ENCODE measurements at regions not wholly inside any gene's neighbourhood (a gene's known extent, or its start where the extent isn't known, plus 50 kb on each side); places are given as distances from the start of the nearest gene placed in this dataset.

DNA sequence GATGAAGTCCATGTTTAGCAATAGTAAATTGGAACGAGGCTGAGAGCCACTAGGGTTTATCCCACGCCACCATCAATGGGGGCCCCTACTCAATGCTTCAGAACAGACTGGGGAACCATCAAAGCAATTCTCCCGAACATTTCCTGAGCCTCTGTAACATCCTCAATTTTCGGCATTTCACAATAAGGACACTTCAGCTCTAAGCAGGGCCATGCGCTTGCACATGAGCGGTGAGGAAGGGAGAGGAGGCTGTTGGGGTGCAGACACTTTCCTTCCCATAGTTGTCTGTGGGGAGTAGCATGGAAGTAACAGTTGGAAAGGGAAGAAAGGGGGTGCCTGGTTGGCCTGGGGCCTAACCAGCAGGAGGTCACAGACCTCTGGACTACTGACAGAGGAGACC lies 129.9 kb upstream of the PRMT8 start:
- H3K4me3 ChIP-seq (ENCODE audit: low read length in 2 of 2) = no peak overlapping the region
- ChIA-PET CTCF (ENCODE audit: partially characterized antibody) (interaction anchor here (0.8 to 1.2 kb wide), 2 partner anchors 11 to 61 kb away, joined by 3 read pairs; no protein-coding TSS in a partner anchor), POLR2A (ENCODE audit: partially characterized antibody) (no interaction called here)
- peaks cover 15 to 26% of the 10 kb centered on the region in 2 donors for H3K27me3 Mint-ChIP-seq
- no peaks in the 10 kb centered on the region for H3K9me3 Mint-ChIP-seq
- H3K36me3 ChIP-seq (ENCODE audit: insufficient read depth, low read length) = no peaks in the 10 kb centered on the region
- peaks cover 8% of the 10 kb centered on the region for H3K27me3 ChIP-seq (ENCODE audit: insufficient read depth, low read length)
- intact Hi-C loops (cut with micrococcal nuclease) = no loop called here
- no peak for DNase-seq
- H3K36me3 Mint-ChIP-seq = no peaks in the 10 kb centered on the region
- no peak overlapping the region for H3K27ac ChIP-seq (ENCODE audit: low read depth, low read length)
- no peaks in the 10 kb centered on the region for H3K4me1 ChIP-seq (ENCODE audit: insufficient read depth, low read length)
- no peak overlapping the region for H3K27ac Mint-ChIP-seq
- H3K4me1 Mint-ChIP-seq = peaks cover 0 to 7% (median 3%) of the 10 kb centered on the region in 4 donors
- H3K4me3 Mint-ChIP-seq = no peak overlapping the region
- no peaks in the 10 kb centered on the region for H3K9me3 ChIP-seq (ENCODE audit: control insufficient read depth in 1 of 2, low read length in 2 of 2)

DNA sequence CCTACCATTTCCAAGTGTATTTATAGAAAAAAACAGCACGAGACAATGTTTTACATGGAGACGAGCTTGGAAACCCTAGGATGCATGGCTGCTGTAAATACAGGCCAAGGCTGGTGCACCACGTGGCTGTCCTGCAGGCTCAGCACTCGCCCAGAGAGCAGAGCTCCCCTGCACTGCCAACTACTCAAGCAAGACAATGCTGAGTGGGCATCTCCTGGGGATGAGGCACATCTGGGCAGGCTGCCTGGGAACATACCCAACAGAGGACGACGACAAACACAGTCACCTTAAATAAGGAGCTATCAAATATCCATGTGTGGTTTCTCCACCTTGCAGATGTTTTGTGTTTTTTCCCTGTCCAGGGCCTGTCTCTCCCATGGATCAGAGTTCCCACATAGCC lies 128.3 kb upstream of the PRMT8 start:
- Mint-ChIP-seq H3K9me3 (no peaks in the 10 kb centered on the region), H3K36me3 (no peaks in the 10 kb centered on the region), H3K27me3 (peaks cover 15 to 26% of the 10 kb centered on the region in 2 donors), H3K4me1 (peaks cover 0 to 7% (median 3%) of the 10 kb centered on the region in 4 donors), H3K27ac (no peak overlapping the region), H3K4me3 (no peak overlapping the region)
- Histone ChIP-seq H3K9me3 (ENCODE audit: control insufficient read depth in 1 of 2, low read length in 2 of 2) (no peaks in the 10 kb centered on the region), H3K4me1 (ENCODE audit: insufficient read depth, low read length) (no peaks in the 10 kb centered on the region), H3K4me3 (ENCODE audit: low read length in 2 of 2) (no peak overlapping the region), H3K27me3 (ENCODE audit: insufficient read depth, low read length) (peaks cover 8% of the 10 kb centered on the region), H3K36me3 (ENCODE audit: insufficient read depth, low read length) (no peaks in the 10 kb centered on the region), H3K27ac (ENCODE audit: low read depth, low read length) (no peak overlapping the region)
- ChIA-PET POLR2A (ENCODE audit: partially characterized antibody) (no interaction called here), CTCF (ENCODE audit: partially characterized antibody) (no interaction called here)
- intact Hi-C loops (cut with micrococcal nuclease) = no loop called here
- DNase-seq = no peak

DNA sequence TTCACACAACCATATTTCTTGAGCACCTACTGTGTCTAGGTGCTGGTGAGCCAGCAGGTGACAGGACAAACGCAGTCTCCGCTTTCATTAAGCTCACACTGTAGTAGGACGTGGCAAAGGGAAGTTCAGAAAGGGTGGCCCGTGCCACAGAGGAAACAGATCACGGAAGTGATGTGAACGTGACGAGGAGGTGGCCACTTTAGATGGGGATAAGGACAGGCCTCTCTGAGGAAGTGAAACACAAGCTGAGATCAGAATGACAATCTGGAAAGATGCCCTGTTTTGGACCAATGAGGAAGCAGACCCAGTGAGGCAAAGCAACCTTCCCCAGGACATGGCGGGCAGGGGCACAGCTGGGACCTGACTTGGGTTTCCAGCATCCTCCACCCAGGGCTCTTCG lies 127.4 kb upstream of the PRMT8 start:
- Mint-ChIP-seq H3K36me3 (no peaks in the 10 kb centered on the region), H3K4me1 (peaks cover 0 to 7% (median 3%) of the 10 kb centered on the region in 4 donors), H3K27ac (no peak overlapping the region), H3K9me3 (no peaks in the 10 kb centered on the region), H3K27me3 (peaks cover 15 to 26% of the 10 kb centered on the region in 2 donors), H3K4me3 (no peak overlapping the region)
- intact Hi-C loops (cut with micrococcal nuclease) = no loop called here
- no peak for DNase-seq
- Histone ChIP-seq H3K4me1 (ENCODE audit: insufficient read depth, low read length) (no peaks in the 10 kb centered on the region), H3K27ac (ENCODE audit: low read depth, low read length) (no peak overlapping the region), H3K4me3 (ENCODE audit: low read length in 2 of 2) (no peak overlapping the region), H3K27me3 (ENCODE audit: insufficient read depth, low read length) (peaks cover 8% of the 10 kb centered on the region), H3K36me3 (ENCODE audit: insufficient read depth, low read length) (no peaks in the 10 kb centered on the region), H3K9me3 (ENCODE audit: control insufficient read depth in 1 of 2, low read length in 2 of 2) (no peaks in the 10 kb centered on the region)
- ChIA-PET POLR2A (ENCODE audit: partially characterized antibody) (no interaction called here), CTCF (ENCODE audit: partially characterized antibody) (no interaction called here)

DNA sequence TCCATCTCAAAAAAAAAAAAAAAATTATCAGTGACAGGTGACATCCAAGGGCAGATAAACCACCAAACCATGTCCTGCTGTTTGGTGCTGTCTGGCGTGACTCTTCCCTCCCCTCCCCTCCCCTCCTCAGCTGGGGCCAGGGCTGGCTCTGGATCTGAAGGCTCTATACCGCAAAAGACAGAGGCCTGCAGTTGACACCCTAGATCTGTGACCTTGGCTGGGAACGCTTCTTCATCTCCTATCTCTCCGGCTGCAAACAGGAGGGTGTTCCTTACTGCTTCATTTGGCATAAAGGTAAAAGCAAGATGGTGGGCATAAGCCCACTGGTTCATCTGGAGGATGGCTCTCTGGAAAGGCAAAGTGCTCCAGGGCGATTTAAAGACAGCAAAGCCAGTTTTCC lies 126.8 kb upstream of the PRMT8 start:
- CTCF ChIA-PET (ENCODE audit: partially characterized antibody) = no interaction called here
- Mint-ChIP-seq H3K4me3 (no peak overlapping the region), H3K9me3 (no peaks in the 10 kb centered on the region), H3K27me3 (peaks cover 15 to 26% of the 10 kb centered on the region in 2 donors), H3K4me1 (peaks cover 0 to 7% (median 3%) of the 10 kb centered on the region in 4 donors), H3K36me3 (no peaks in the 10 kb centered on the region), H3K27ac (no peak overlapping the region)
- H3K4me3 ChIP-seq (ENCODE audit: low read length in 2 of 2) = no peak overlapping the region
- peaks cover 8% of the 10 kb centered on the region for H3K27me3 ChIP-seq (ENCODE audit: insufficient read depth, low read length)
- POLR2A ChIA-PET (ENCODE audit: partially characterized antibody) = no interaction called here
- no peaks in the 10 kb centered on the region for H3K36me3 ChIP-seq (ENCODE audit: insufficient read depth, low read length)
- H3K27ac ChIP-seq (ENCODE audit: low read depth, low read length) = no peak overlapping the region
- DNase-seq = no peak
- no peaks in the 10 kb centered on the region for H3K9me3 ChIP-seq (ENCODE audit: control insufficient read depth in 1 of 2, low read length in 2 of 2)
- intact Hi-C loops (cut with micrococcal nuclease) = no loop called here
- H3K4me1 ChIP-seq (ENCODE audit: insufficient read depth, low read length) = no peaks in the 10 kb centered on the region

DNA sequence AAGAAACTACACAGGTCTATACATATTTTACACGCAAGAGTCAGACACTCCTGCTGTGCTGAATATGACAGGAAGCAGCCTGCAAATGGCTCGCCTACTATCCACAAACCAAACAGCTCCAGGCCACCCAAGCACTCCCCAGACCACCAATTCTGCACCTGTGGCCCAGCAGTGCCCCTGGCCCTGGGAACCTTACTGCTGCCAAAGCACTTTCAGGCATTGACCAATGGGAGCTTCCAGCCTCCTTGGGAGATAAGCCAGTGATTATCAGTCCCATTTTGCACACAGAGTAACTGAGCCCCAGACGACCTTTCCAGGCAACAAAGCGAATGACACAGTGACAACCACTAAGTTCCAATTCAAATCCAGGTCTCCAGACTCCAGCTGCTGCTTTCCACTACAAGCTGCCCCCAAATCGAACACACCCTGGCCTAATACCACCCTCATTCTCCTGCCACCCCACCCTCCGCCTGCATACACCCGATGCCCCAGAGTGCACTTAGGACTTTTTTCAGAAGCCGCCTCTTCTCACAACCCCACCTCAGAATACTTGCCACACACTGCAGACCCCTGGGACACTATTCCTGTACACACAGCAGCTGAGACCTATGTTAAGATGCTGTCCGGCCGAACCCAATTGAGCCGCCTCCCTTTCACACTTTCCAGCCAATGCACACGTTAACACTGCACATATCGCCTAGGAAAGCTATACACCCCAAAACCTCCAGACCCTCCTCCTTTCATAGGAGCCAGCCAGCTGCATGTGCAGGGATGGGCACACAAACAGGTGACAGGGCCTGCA lies 126.1 kb upstream of the PRMT8 start:
- Histone ChIP-seq H3K27me3 (ENCODE audit: insufficient read depth, low read length) (peaks cover 8% of the 10 kb centered on the region), H3K4me3 (ENCODE audit: low read length in 2 of 2) (no peak overlapping the region), H3K36me3 (ENCODE audit: insufficient read depth, low read length) (no peaks in the 10 kb centered on the region), H3K9me3 (ENCODE audit: control insufficient read depth in 1 of 2, low read length in 2 of 2) (no peaks in the 10 kb centered on the region), H3K4me1 (ENCODE audit: insufficient read depth, low read length) (no peaks in the 10 kb centered on the region), H3K27ac (ENCODE audit: low read depth, low read length) (no peak overlapping the region)
- peaks cover 0 to 7% (median 3%) of the 10 kb centered on the region in 4 donors for H3K4me1 Mint-ChIP-seq
- H3K27me3 Mint-ChIP-seq = peaks cover 15 to 27% of the 10 kb centered on the region in 2 donors
- H3K36me3 Mint-ChIP-seq = no peaks in the 10 kb centered on the region
- H3K27ac Mint-ChIP-seq = no peak overlapping the region
- POLR2A ChIA-PET (ENCODE audit: partially characterized antibody) = no interaction called here
- peak overlapping the region in 1 of 8 donors; percentile 34 for H3K4me3 Mint-ChIP-seq
- DNase-seq = no peak
- CTCF ChIA-PET (ENCODE audit: partially characterized antibody) = no interaction called here
- intact Hi-C loops (cut with micrococcal nuclease) = no loop called here
- H3K9me3 Mint-ChIP-seq = no peaks in the 10 kb centered on the region

DNA sequence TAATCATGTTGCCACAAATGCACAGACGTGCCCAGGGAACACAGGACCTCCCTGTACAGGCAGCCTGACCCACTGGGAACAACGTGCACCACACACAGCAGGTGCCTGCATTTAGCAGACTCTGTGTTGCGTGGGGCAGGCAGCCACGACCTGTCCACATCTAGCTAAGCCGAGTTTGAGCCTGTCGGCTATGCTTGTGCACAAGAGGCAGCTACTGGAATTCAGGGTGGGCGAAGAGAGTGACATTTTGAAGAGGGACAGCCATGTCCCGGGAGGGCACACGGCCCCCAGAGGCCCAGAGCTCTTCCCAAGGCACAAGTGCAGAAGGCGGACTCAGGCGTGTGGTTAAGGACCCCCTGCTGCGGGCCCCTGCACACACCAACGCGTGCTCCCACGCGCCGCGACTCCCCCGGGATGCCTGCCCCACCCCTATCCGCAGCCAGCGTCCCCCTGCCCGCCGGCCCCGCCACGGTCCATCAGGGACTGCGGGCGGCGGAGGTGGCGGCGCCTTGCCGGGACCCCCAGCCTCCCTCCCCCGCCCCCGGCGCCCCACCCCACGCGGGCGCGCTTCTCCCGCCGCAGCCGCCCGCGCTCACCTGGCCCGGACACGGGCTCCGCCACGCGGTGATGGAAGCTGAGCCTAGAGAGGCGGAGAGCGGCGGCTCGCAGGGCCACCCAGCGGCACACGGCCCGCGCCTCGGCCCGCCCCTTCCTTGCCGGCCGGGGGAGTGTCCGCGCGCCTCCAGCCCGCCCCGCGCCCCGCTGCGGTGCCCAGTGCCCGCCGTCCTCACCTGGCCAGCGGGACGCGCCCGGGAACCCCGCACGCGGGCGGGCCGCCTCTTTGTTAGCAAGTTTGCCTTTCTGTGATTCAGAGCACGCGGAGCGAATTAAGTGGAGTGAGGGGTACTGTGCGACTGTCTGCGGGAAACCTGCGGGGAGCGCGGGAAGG lies 125.3 kb upstream of the PRMT8 start:
- intact Hi-C loops (cut with micrococcal nuclease) = no loop called here
- H3K4me3 Mint-ChIP-seq = peak overlapping the region in 1 of 8 donors; percentile 34
- no peak overlapping the region for H3K27ac Mint-ChIP-seq
- H3K4me3 ChIP-seq (ENCODE audit: low read length in 2 of 2) = no peak overlapping the region
- peaks cover 18 to 26% of the 10 kb centered on the region in 2 donors for H3K27me3 Mint-ChIP-seq
- H3K4me1 ChIP-seq (ENCODE audit: insufficient read depth, low read length) = no peaks in the 10 kb centered on the region
- ChIA-PET POLR2A (ENCODE audit: partially characterized antibody) (no interaction called here), CTCF (ENCODE audit: partially characterized antibody) (no interaction called here)
- no peaks in the 10 kb centered on the region for H3K36me3 Mint-ChIP-seq
- no peaks in the 10 kb centered on the region for H3K36me3 ChIP-seq (ENCODE audit: insufficient read depth, low read length)
- no peak for DNase-seq
- H3K9me3 Mint-ChIP-seq = no peaks in the 10 kb centered on the region
- no peak overlapping the region for H3K27ac ChIP-seq (ENCODE audit: low read depth, low read length)
- peaks cover 0 to 7% (median 3%) of the 10 kb centered on the region in 4 donors for H3K4me1 Mint-ChIP-seq
- no peaks in the 10 kb centered on the region for H3K9me3 ChIP-seq (ENCODE audit: control insufficient read depth in 1 of 2, low read length in 2 of 2)
- peaks cover 8% of the 10 kb centered on the region for H3K27me3 ChIP-seq (ENCODE audit: insufficient read depth, low read length)

DNA sequence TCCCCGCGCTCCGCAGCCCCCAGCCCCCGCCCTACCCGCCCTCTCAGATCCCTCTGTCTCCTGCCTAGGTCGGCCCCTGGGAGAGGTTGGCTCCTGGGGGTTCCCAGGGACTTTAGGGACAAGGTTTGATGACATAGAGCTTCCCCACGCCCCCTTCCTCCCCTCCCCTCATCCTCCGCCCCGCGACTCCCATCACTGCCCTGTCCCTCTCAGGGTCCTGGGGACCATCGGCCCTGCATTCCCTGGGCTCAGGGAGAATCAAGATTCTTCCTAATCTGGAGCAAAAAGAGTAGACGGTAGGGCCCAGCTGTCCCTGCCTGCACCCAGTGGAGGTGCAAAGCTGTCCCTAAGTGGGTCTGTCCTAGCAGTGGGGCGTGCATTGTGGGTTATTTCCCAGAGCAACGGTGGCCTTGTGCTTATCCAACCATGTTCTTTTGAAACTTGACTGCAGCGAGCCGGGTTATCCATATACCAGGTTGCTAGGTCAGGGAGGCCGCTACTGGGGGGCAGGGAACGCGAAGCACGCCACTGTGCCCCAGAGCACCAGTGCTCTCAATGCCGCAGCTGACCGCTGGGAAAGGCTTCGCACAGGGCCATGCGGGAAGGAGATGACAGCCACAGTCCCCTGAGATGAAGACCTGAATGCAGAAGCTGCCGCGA lies 124.4 kb upstream of the PRMT8 start:
- peaks cover 16 to 21% of the 10 kb centered on the region in 2 donors for H3K27me3 Mint-ChIP-seq
- Histone ChIP-seq H3K4me3 (ENCODE audit: low read length in 2 of 2) (no peak overlapping the region), H3K9me3 (ENCODE audit: control insufficient read depth in 1 of 2, low read length in 2 of 2) (no peaks in the 10 kb centered on the region), H3K36me3 (ENCODE audit: insufficient read depth, low read length) (no peaks in the 10 kb centered on the region), H3K27me3 (ENCODE audit: insufficient read depth, low read length) (peaks cover 8% of the 10 kb centered on the region), H3K27ac (ENCODE audit: low read depth, low read length) (no peak overlapping the region), H3K4me1 (ENCODE audit: insufficient read depth, low read length) (no peaks in the 10 kb centered on the region)
- CTCF ChIA-PET (ENCODE audit: partially characterized antibody) = no interaction called here
- no peak overlapping the region for H3K27ac Mint-ChIP-seq
- DNase-seq = no peak
- H3K4me1 Mint-ChIP-seq = peaks cover 0 to 7% (median 3%) of the 10 kb centered on the region in 4 donors
- no peak overlapping the region for H3K4me3 Mint-ChIP-seq
- intact Hi-C loops (cut with micrococcal nuclease) = no loop called here
- POLR2A ChIA-PET (ENCODE audit: partially characterized antibody) = no interaction called here
- H3K36me3 Mint-ChIP-seq = no peaks in the 10 kb centered on the region
- H3K9me3 Mint-ChIP-seq = no peaks in the 10 kb centered on the region
